ENCODE measurements at regions not wholly inside any gene's neighbourhood (a gene's known extent, or its start where the extent isn't known, plus 50 kb on each side); places are given as distances from the start of the nearest gene placed in this dataset.

- no peak for TF ChIP-seq MAX (IDR thresholded peaks at IDR 0.05)
- no peak for TF ChIP-seq TCF12 (IDR thresholded peaks at IDR 0.05; ENCODE audit: low read depth)
- no peak for TF ChIP-seq ZBTB7A (IDR thresholded peaks at IDR 0.05; ENCODE audit: low read depth)
- TF ChIP-seq EGR1 (IDR thresholded peaks at IDR 0.05): no peak
- TF ChIP-seq, protein P1, sequence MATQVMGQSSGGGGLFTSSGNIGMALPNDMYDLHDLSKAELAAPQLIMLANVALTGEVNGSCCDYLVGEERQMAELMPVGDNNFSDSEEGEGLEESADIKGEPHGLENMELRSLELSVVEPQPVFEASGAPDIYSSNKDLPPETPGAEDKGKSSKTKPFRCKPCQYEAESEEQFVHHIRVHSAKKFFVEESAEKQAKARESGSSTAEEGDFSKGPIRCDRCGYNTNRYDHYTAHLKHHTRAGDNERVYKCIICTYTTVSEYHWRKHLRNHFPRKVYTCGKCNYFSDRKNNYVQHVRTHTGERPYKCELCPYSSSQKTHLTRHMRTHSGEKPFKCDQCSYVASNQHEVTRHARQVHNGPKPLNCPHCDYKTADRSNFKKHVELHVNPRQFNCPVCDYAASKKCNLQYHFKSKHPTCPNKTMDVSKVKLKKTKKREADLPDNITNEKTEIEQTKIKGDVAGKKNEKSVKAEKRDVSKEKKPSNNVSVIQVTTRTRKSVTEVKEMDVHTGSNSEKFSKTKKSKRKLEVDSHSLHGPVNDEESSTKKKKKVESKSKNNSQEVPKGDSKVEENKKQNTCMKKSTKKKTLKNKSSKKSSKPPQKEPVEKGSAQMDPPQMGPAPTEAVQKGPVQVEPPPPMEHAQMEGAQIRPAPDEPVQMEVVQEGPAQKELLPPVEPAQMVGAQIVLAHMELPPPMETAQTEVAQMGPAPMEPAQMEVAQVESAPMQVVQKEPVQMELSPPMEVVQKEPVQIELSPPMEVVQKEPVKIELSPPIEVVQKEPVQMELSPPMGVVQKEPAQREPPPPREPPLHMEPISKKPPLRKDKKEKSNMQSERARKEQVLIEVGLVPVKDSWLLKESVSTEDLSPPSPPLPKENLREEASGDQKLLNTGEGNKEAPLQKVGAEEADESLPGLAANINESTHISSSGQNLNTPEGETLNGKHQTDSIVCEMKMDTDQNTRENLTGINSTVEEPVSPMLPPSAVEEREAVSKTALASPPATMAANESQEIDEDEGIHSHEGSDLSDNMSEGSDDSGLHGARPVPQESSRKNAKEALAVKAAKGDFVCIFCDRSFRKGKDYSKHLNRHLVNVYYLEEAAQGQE (IDR thresholded peaks at IDR 0.05; ENCODE audit: low read depth): no peak
- TF ChIP-seq YY1 (IDR thresholded peaks at IDR 0.05; ENCODE audit: low read depth): no peak
- no peak for TF ChIP-seq EP300 (IDR thresholded peaks at IDR 0.05; ENCODE audit: borderline replicate concordance)
- no peak for TF ChIP-seq TAF1 (IDR thresholded peaks at IDR 0.05; ENCODE audit: low read depth)
- no peak for TF ChIP-seq CEBPB (IDR thresholded peaks at IDR 0.05)
These were observed 306.0 kb downstream of the BUD13 start for GRCh38 chr11:116466801-116467200.

All from Ishikawa (cell line).